Renal cortical epithelial cell (primary cell): ENCODE measurements at regions not wholly inside any gene's neighbourhood (a gene's known extent, or its start where the extent isn't known, plus 50 kb on each side); places are given as distances from the start of the nearest gene placed in this dataset.
"Not testable (repeated sequence)": the region's sequence is repeated elsewhere in the genome, so short reads cannot be mapped to it uniquely, and the experiment has no call there.

Experiments
- DNase-seq: peaks from one replicate; pipeline ENCODE4 v3.0.0-alpha.2; 2011; ENCODE audit warnings: low read depth

- no peak for DNase-seq
These were observed 648.2 kb downstream of the SLCO4C1 start for GRCh38 chr5:101647861-101648260.

- DNase-seq, result no peak
These were observed 652.3 kb downstream of the SLCO4C1 start for GRCh38 chr5:101643794-101644193.

- no peak for DNase-seq
These were observed 658.5 kb downstream of the SLCO4C1 start for GRCh38 chr5:101637599-101637998.

GRCh38 chr5:101627770-101628169, 668.3 kb downstream of the SLCO4C1 start:
- DNase-seq, result not testable (repeated sequence)

- no peak for DNase-seq
These were observed 669.5 kb downstream of the SLCO4C1 start for GRCh38 chr5:101626572-101626971.

GRCh38 chr5:101611039-101611438, 685.0 kb downstream of the SLCO4C1 start:
- no peak for DNase-seq

- DNase-seq, result no peak
These were observed 687.8 kb downstream of the SLCO4C1 start for GRCh38 chr5:101608322-101608721.

GRCh38 chr5:101605700-101606099, 690.4 kb downstream of the SLCO4C1 start:
- DNase-seq, result no peak

- DNase-seq, result no peak
These were observed 695.5 kb downstream of the SLCO4C1 start for GRCh38 chr5:101600614-101601013.

- DNase-seq, result peak; percentile 2
These were observed 687.3 kb upstream of the ST8SIA4 start for GRCh38 chr5:101590384-101590783.

GRCh38 chr5:101585366-101585765, 682.3 kb upstream of the ST8SIA4 start:
- DNase-seq, result no peak

- no peak for DNase-seq
These were observed 677.5 kb upstream of the ST8SIA4 start for GRCh38 chr5:101580591-101580990.

GRCh38 chr5:101574017-101574416, 670.9 kb upstream of the ST8SIA4 start:
- DNase-seq, result no peak

GRCh38 chr5:101561018-101561417, 657.9 kb upstream of the ST8SIA4 start:
- DNase-seq, result no peak

- peak; percentile 36 for DNase-seq
These were observed 640.7 kb upstream of the ST8SIA4 start for GRCh38 chr5:101543780-101544179.

GRCh38 chr5:101539315-101539714, 636.2 kb upstream of the ST8SIA4 start:
- no peak for DNase-seq

GRCh38 chr5:101535626-101536025, 632.5 kb upstream of the ST8SIA4 start:
- no peak for DNase-seq

GRCh38 chr5:101534491-101535110, 631.5 kb upstream of the ST8SIA4 start:
- DNase-seq, result no peak

GRCh38 chr5:101532430-101532829, 629.3 kb upstream of the ST8SIA4 start:
- DNase-seq, result no peak

- DNase-seq, result no peak
These were observed 627.9 kb upstream of the ST8SIA4 start for GRCh38 chr5:101531026-101531425.

- DNase-seq, result not testable (repeated sequence)
These were observed 626.0 kb upstream of the ST8SIA4 start for GRCh38 chr5:101529094-101529493.

GRCh38 chr5:101520417-101520816, 617.3 kb upstream of the ST8SIA4 start:
- no peak for DNase-seq

- no peak for DNase-seq
These were observed 614.7 kb upstream of the ST8SIA4 start for GRCh38 chr5:101517795-101518194.

GRCh38 chr5:101515721-101516120, 612.6 kb upstream of the ST8SIA4 start:
- no peak for DNase-seq
